Body of pancreas (tissue), 4 donors: ENCODE measurements at regions not wholly inside any gene's neighbourhood (a gene's known extent, or its start where the extent isn't known, plus 50 kb on each side); places are given as distances from the start of the nearest gene placed in this dataset.

Source experiments
- ATAC-seq: fragments of 150-250 bp; one replicate; pipeline ENCODE4 v1.9.1; 2016
- DNase-seq, 4 donors: peaks; one replicate each; pipeline ENCODE4 v3.0.0-alpha.2; 2019
- H3K27ac ChIP-seq, 4 donors: fragments of 200-600 bp; sonication (generic); 1 replicate in 3 of 4; 2 replicates in 1 of 4; pipeline versions ENCODE4 v1.5.1 to v1.6.1; 2016 to 2019; ENCODE audit warnings: mild to moderate bottlenecking in 1 of 4, mixed read lengths in 1 of 4, moderate library complexity in 1 of 4
- H3K27me3 ChIP-seq, 2 donors: fragments of 200-600 bp; sonication (generic); one replicate each; pipeline ENCODE4 v1.6.0; 2016; ENCODE audit warnings: mild to moderate bottlenecking in 1 of 2
- H3K36me3 ChIP-seq, 2 donors: fragments of 200-600 bp; sonication (generic); replicated peaks in 1 of 2; 2 replicates each; pipeline ENCODE4 v1.5.1; 2016; ENCODE audit warnings: low read depth in 2 of 2; ENCODE audit not compliant: insufficient read depth in 1 of 2
- H3K4me1 ChIP-seq: fragments of 200-600 bp; sonication (generic); one replicate; pipeline ENCODE4 v1.6.0; 2016
- H3K4me3 ChIP-seq, 2 donors: fragments of 200-600 bp; sonication (generic); 1 replicate in 1 of 2; 2 replicates in 1 of 2; pipeline ENCODE4 v1.5.1; 2016 to 2019
- H3K9me3 ChIP-seq, 3 donors: fragments of 200-600 bp; sonication (generic); 1 replicate in 2 of 3; 2 replicates in 1 of 3; pipeline ENCODE4 v1.5.1; 2016
- POLR2A ChIP-seq, 3 donors: fragments of 450-650 bp; IDR thresholded peaks; one replicate each; pipeline ENCODE4 v1.6.1; 2016; ENCODE audit warnings: antibody characterized with exemption in 3 of 3, mild to moderate bottlenecking in 2 of 3
- WGBS, 2 donors: methylation state at CpG; one replicate each; pipeline ENCODE4 v1.1.5; 2017; 5-methylcytosine and 5-hydroxymethylcytosine counted together
- intact Hi-C: fragments of 100-400 bp; cut with DNase I; formaldehyde crosslinking; loops from one replicate; pipeline ENCODE4 v1.15.1; 2023
- TF ChIP-seq, protein P1 (sequence below), 7 experiments: fragments of 450-650 bp in 4 of 7; fragments of 200-600 bp in 3 of 7; sonication (generic) in 3 of 7; IDR thresholded peaks; one replicate each; pipeline ENCODE4 v1.5.1; 2016 to 2019; ENCODE audit warnings: antibody characterized with exemption in 7 of 7

- Histone ChIP-seq H3K4me3 (no peak overlapping the region), H3K27ac (no peak overlapping the region), H3K36me3 (no peaks in the 10 kb centered on the region), H3K9me3 (no peaks in the 10 kb centered on the region), H3K4me1 (no peaks in the 10 kb centered on the region), H3K27me3 (peaks cover 0 to 4% of the 10 kb centered on the region in 2 donors)
- DNase-seq, result no peak
- 44 to 54% methylated on average over 1 of the region's 1 CpG for WGBS, 2 donors
- no peak for ATAC-seq
- TF ChIP-seq, protein P1, sequence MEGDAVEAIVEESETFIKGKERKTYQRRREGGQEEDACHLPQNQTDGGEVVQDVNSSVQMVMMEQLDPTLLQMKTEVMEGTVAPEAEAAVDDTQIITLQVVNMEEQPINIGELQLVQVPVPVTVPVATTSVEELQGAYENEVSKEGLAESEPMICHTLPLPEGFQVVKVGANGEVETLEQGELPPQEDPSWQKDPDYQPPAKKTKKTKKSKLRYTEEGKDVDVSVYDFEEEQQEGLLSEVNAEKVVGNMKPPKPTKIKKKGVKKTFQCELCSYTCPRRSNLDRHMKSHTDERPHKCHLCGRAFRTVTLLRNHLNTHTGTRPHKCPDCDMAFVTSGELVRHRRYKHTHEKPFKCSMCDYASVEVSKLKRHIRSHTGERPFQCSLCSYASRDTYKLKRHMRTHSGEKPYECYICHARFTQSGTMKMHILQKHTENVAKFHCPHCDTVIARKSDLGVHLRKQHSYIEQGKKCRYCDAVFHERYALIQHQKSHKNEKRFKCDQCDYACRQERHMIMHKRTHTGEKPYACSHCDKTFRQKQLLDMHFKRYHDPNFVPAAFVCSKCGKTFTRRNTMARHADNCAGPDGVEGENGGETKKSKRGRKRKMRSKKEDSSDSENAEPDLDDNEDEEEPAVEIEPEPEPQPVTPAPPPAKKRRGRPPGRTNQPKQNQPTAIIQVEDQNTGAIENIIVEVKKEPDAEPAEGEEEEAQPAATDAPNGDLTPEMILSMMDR (IDR thresholded peaks at IDR 0.05), result no peak
- no peak for TF ChIP-seq POLR2A (IDR thresholded peaks at IDR 0.05)
- intact Hi-C loops, result no loop called here
These were observed 636.3 kb upstream of the SOX9 start for GRCh38 chr17:71484546-71484945.

DNA sequence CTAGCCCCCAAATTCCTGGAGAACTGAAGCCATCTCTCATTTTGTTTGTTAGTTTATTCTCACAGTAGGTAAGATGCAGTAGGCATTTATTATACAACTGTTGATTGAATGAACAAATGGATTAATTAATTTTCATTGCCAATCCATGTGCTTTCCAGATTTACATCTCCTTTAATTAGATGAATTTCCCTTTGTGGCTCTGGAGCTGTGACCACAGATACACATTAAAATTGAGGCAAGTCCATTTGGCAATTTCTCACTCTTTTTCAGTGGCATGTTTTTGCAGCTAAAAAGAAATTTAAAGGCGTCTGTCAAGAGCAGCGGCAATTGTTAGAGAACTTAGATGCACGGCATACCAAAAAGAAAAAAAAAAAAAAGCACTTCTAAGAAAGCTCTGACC, 635.4 kb upstream of the SOX9 start:
- peaks cover 0 to 4% of the 10 kb centered on the region in 2 donors for H3K27me3 ChIP-seq
- intact Hi-C loops, result no loop called here
- WGBS, 2 donors, result 89% methylated on average over 3 of the region's 3 CpGs

GRCh38 chr17:71486261-71486660, 634.6 kb upstream of the SOX9 start:
- no peak for DNase-seq

More for the DNA sequence above, 635.4 kb upstream of the SOX9 start:
- H3K36me3 ChIP-seq, result no peaks in the 10 kb centered on the region
- H3K4me1 ChIP-seq, result no peaks in the 10 kb centered on the region
- TF ChIP-seq POLR2A (IDR thresholded peaks at IDR 0.05), result no peak
- TF ChIP-seq, protein P1 (IDR thresholded peaks at IDR 0.05), result no peak
- DNase-seq (no peak), ATAC-seq (no peak)
- H3K4me3 ChIP-seq, result no peak overlapping the region
- H3K27ac ChIP-seq, result no peak overlapping the region
- H3K9me3 ChIP-seq, result no peaks in the 10 kb centered on the region

DNA sequence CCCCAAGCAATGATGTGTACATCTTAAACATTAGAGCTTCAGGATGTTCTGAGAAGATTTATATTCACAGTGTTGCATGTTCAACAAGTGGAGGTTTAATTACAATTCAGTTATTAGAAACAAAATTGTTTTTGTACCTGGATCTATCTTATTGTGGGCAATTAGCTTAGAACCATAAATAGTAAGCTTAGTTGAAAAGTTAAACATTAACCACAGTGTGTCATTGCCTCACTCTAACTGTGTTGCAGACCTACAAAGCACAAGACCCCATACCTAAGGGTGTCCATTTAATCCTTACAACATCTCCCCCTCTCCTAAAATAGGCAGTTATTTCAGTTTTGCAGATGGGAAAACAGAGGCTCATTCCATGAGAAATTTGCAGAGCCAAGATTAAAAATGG, 632.0 kb upstream of the SOX9 start:
- Histone ChIP-seq H3K27ac (no peak overlapping the region), H3K27me3 (no peaks in the 10 kb centered on the region), H3K4me1 (no peaks in the 10 kb centered on the region), H3K36me3 (no peaks in the 10 kb centered on the region), H3K4me3 (no peak overlapping the region), H3K9me3 (no peaks in the 10 kb centered on the region)
- no peak for ATAC-seq
- intact Hi-C loops, result no loop called here
- DNase-seq, result no peak
- TF ChIP-seq, protein P1 (IDR thresholded peaks at IDR 0.05), result no peak
- no peak for TF ChIP-seq POLR2A (IDR thresholded peaks at IDR 0.05)

More at GRCh38 chr17:71486261-71486660, 634.6 kb upstream of the SOX9 start:
- ATAC-seq, result no peak
- Histone ChIP-seq H3K27me3 (peaks cover 0 to 4% of the 10 kb centered on the region in 2 donors), H3K36me3 (no peaks in the 10 kb centered on the region), H3K4me3 (no peak overlapping the region), H3K9me3 (no peaks in the 10 kb centered on the region), H3K27ac (no peak overlapping the region), H3K4me1 (no peaks in the 10 kb centered on the region)
- intact Hi-C loops, result no loop called here
- no peak for TF ChIP-seq POLR2A (IDR thresholded peaks at IDR 0.05)
- TF ChIP-seq, protein P1 (IDR thresholded peaks at IDR 0.05), result no peak

GRCh38 chr17:71494062-71494855, 626.6 kb upstream of the SOX9 start:
- WGBS, 2 donors, result 32 to 36% methylated on average over 2 of the region's 2 CpGs
- no peaks in the 10 kb centered on the region for H3K9me3 ChIP-seq
- peak; percentile 21 for ATAC-seq

More at GRCh38 chr17:71494062-71494855, 626.6 kb upstream of the SOX9 start:
- DNase-seq, result peak in 1 of 4 donors; percentile 5
- H3K27ac ChIP-seq, result peak overlapping the region in 1 of 4 donors; percentile 33
- H3K36me3 ChIP-seq, result no peaks in the 10 kb centered on the region
- intact Hi-C loops, result no loop called here
- no peaks in the 10 kb centered on the region for H3K27me3 ChIP-seq
- TF ChIP-seq, protein P1 (IDR thresholded peaks at IDR 0.05), result no peak
- no peak for TF ChIP-seq POLR2A (IDR thresholded peaks at IDR 0.05)
- no peak overlapping the region for H3K4me3 ChIP-seq
- H3K4me1 ChIP-seq, result no peaks in the 10 kb centered on the region
